ENCODE measurements at regions not wholly inside any gene's neighbourhood (a gene's known extent, or its start where the extent isn't known, plus 50 kb on each side); places are given as distances from the start of the nearest gene placed in this dataset.

DNA sequence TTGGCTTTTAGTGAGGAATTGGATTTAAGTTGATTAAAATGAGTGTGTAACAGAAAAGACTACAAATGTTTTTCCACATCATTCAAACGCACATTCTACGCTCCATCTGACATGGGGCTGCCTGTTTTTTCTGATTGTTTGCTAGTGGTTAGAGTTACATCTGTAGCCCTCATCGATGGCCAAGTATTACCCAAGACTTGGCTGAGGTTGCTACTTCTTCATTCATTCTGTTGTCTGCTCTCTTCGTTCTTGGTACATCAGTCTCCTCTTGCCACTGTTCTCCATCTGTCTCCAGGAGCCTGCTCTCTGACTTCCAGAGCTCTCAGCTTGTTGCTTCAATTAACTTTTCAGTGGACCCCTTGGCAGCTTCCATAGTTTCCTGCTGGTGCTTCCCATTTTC, 1844.6 kb upstream of the TENM3 start:
- intact Hi-C loops (cut with micrococcal nuclease), result no loop called here
- no peak overlapping the region for H2AFZ ChIP-seq (ENCODE audit: low read depth, low read length, poor library complexity, severe bottlenecking)
- no peak overlapping the region for H3K4me2 ChIP-seq (ENCODE audit: low read length)
- ChIA-PET RAD21 (ENCODE audit: low non-redundant PET in 1 of 2, low total read pairs in 2 of 2, uncharacterized antibody in 2 of 2, unreplicated experiment in 2 of 2) (no interaction called here), POLR2A (no interaction called here), CTCF (no interaction called here)
- H3K79me2 ChIP-seq (ENCODE audit: insufficient read depth, low read length), result no peaks in the 10 kb centered on the region
- H3K27ac ChIP-seq (ENCODE audit: low read depth, low read length), result no peak overlapping the region
- no peaks in the 10 kb centered on the region for H4K20me1 ChIP-seq (ENCODE audit: insufficient read depth)
- H3K9me2 ChIP-seq (ENCODE audit: insufficient read depth), result no peaks in the 10 kb centered on the region
- DNase-seq (ENCODE audit: low read depth, low spot score) (no peak), ATAC-seq (no peak)
- H3K4me1 ChIP-seq (ENCODE audit: control insufficient read depth in 1 of 2, insufficient read depth in 2 of 2, low read length in 2 of 2), result no peaks in the 10 kb centered on the region
- TF ChIP-seq MAX (IDR thresholded peaks at IDR 0.05), result no peak
- TF ChIP-seq EGR1 (IDR thresholded peaks at IDR 0.05; ENCODE audit: low read depth), result no peak
- TF ChIP-seq, protein P1, sequence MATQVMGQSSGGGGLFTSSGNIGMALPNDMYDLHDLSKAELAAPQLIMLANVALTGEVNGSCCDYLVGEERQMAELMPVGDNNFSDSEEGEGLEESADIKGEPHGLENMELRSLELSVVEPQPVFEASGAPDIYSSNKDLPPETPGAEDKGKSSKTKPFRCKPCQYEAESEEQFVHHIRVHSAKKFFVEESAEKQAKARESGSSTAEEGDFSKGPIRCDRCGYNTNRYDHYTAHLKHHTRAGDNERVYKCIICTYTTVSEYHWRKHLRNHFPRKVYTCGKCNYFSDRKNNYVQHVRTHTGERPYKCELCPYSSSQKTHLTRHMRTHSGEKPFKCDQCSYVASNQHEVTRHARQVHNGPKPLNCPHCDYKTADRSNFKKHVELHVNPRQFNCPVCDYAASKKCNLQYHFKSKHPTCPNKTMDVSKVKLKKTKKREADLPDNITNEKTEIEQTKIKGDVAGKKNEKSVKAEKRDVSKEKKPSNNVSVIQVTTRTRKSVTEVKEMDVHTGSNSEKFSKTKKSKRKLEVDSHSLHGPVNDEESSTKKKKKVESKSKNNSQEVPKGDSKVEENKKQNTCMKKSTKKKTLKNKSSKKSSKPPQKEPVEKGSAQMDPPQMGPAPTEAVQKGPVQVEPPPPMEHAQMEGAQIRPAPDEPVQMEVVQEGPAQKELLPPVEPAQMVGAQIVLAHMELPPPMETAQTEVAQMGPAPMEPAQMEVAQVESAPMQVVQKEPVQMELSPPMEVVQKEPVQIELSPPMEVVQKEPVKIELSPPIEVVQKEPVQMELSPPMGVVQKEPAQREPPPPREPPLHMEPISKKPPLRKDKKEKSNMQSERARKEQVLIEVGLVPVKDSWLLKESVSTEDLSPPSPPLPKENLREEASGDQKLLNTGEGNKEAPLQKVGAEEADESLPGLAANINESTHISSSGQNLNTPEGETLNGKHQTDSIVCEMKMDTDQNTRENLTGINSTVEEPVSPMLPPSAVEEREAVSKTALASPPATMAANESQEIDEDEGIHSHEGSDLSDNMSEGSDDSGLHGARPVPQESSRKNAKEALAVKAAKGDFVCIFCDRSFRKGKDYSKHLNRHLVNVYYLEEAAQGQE (IDR thresholded peaks at IDR 0.05; ENCODE audit: low read depth), result no peak
- TF ChIP-seq CBX3 (IDR thresholded peaks at IDR 0.05; ENCODE audit: low read depth), result no peak
- TF ChIP-seq, protein P2, sequence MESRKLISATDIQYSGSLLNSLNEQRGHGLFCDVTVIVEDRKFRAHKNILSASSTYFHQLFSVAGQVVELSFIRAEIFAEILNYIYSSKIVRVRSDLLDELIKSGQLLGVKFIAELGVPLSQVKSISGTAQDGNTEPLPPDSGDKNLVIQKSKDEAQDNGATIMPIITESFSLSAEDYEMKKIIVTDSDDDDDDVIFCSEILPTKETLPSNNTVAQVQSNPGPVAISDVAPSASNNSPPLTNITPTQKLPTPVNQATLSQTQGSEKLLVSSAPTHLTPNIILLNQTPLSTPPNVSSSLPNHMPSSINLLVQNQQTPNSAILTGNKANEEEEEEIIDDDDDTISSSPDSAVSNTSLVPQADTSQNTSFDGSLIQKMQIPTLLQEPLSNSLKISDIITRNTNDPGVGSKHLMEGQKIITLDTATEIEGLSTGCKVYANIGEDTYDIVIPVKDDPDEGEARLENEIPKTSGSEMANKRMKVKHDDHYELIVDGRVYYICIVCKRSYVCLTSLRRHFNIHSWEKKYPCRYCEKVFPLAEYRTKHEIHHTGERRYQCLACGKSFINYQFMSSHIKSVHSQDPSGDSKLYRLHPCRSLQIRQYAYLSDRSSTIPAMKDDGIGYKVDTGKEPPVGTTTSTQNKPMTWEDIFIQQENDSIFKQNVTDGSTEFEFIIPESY (IDR thresholded peaks at IDR 0.05; ENCODE audit: extremely low read depth, insufficient replicate concordance, low read length), result no peak
- TF ChIP-seq YY1 (IDR thresholded peaks at IDR 0.05; ENCODE audit: extremely low read depth, insufficient replicate concordance, low read depth, low read length), result no peak
- no peak for TF ChIP-seq POLR2A (IDR thresholded peaks at IDR 0.05; ENCODE audit: borderline replicate concordance, extremely low read depth, insufficient read depth, insufficient read length)
- no peak for TF ChIP-seq POLR2AphosphoS5 (IDR thresholded peaks at IDR 0.05; ENCODE audit: low read depth, low read length)
- no TSS peak for BruUV-seq (replicated peaks)
- no peaks in the 10 kb centered on the region for H3K36me3 ChIP-seq (ENCODE audit: control insufficient read depth in 1 of 2, insufficient read depth in 2 of 2, low read length in 2 of 2)
- no peak overlapping the region for H3K4me3 ChIP-seq (replicated peaks in 1 of 2; ENCODE audit: low read depth in 1 of 2, low read length in 2 of 2)
- H3K9me3 ChIP-seq (ENCODE audit: control insufficient read depth in 1 of 2, insufficient read depth in 1 of 2, low read depth in 1 of 2, low read length in 2 of 2), result no peaks in the 10 kb centered on the region
- H3K27me3 ChIP-seq (ENCODE audit: insufficient read depth, low read length), result no peaks in the 10 kb centered on the region
- no peak overlapping the region for H3K9ac ChIP-seq (ENCODE audit: low read length)

Data from HCT116 (cell line).